ENCODE measurements at regions not wholly inside any gene's neighbourhood (a gene's known extent, or its start where the extent isn't known, plus 50 kb on each side); places are given as distances from the start of the nearest gene placed in this dataset.

DNA sequence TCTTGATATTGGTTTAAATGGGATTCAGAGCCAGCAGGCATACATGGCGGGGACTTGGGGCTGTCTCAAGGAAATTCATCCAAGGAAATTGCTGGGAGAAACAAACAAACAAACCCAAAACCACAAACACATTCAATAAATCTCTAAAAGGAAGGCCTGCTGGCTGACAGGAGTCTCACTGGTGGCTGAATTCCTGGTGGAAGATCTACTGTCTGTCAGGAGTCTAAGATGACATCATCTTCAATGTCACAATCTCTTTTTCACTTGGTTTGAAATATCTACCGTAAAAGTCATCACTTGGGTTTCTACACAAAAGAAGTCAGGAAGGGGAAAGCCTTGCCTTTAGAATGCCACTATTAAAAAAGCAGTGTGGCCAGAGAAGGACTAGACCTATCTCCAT is 87.9 kb downstream of the KLF5 start:
- intact Hi-C loops (cut with micrococcal nuclease), result no loop called here
- TF ChIP-seq, protein P1, sequence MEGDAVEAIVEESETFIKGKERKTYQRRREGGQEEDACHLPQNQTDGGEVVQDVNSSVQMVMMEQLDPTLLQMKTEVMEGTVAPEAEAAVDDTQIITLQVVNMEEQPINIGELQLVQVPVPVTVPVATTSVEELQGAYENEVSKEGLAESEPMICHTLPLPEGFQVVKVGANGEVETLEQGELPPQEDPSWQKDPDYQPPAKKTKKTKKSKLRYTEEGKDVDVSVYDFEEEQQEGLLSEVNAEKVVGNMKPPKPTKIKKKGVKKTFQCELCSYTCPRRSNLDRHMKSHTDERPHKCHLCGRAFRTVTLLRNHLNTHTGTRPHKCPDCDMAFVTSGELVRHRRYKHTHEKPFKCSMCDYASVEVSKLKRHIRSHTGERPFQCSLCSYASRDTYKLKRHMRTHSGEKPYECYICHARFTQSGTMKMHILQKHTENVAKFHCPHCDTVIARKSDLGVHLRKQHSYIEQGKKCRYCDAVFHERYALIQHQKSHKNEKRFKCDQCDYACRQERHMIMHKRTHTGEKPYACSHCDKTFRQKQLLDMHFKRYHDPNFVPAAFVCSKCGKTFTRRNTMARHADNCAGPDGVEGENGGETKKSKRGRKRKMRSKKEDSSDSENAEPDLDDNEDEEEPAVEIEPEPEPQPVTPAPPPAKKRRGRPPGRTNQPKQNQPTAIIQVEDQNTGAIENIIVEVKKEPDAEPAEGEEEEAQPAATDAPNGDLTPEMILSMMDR (IDR thresholded peaks at IDR 0.05), result no peak

DNA sequence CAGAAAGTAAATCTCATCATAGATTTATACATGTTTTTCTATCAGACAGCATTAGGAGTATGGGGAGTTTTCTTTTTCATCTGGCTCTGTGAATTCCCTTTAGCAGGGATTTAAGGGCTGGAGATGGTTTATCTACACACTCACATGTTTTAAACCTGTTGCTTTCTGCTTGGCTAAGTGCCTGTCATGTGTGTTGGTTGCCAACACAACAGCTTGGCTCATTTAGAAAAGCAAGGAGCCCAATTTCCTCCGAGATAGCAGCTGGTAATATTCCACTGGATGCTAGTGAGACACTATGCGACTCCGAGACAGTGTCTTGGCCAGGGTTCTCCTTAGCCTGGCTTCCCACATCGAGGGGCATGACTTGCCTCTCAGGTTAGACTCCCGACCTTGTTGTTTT is 83.3 kb downstream of the KLF5 start:
- Mint-ChIP-seq H3K27ac (no peak overlapping the region), H3K9me3 (no peaks in the 10 kb centered on the region), H3K4me3 (no peak overlapping the region), H3K4me1 (no peaks in the 10 kb centered on the region), H3K27me3 (peaks cover 2% of the 10 kb centered on the region), H3K36me3 (ENCODE audit: low read depth) (no peaks in the 10 kb centered on the region)
- POLR2A ChIA-PET, result interaction anchor here (0.6 kb wide), 1 partner anchor 13 kb away, joined by 3 read pairs; no protein-coding TSS in a partner anchor
- CTCF ChIA-PET, result no interaction called here
- ATAC-seq (ENCODE audit: low read depth) (no peak), DNase-seq (no peak)
- TF ChIP-seq, protein P1 (IDR thresholded peaks at IDR 0.05), result no peak
- intact Hi-C loops (cut with micrococcal nuclease), result no loop called here

More for the DNA sequence above, 87.9 kb downstream of the KLF5 start:
- DNase-seq (no peak), ATAC-seq (ENCODE audit: low read depth) (no peak)
- Mint-ChIP-seq H3K4me1 (no peaks in the 10 kb centered on the region), H3K9me3 (no peaks in the 10 kb centered on the region), H3K36me3 (ENCODE audit: low read depth) (no peaks in the 10 kb centered on the region), H3K4me3 (no peak overlapping the region), H3K27ac (no peak overlapping the region), H3K27me3 (peaks cover 2% of the 10 kb centered on the region)
- CTCF ChIA-PET, result no interaction called here
- POLR2A ChIA-PET, result no interaction called here

DNA sequence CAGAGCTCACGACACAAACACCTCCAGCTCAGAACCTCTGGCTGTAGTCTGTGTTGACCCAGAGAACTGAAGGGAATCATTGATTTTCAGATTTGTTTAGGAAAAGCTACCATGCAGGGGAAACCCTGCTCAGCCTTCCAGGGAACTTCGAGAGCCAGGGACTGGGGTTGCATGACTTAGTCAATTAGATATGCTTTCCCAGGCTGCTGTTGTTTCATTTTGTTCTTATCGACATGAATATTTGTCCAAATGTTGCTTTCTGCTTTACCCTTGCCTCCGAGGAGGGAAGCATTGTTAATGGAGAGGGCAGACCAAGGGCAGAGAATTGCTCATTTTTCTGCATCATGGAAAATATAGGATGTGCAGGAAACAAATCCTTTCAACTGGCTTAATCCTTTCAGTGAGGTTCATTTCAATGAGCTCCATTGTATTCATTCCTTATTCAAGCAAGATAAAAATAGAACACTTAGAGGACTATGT is 82.5 kb downstream of the KLF5 start:
- ChIA-PET POLR2A (no interaction called here), CTCF (no interaction called here)
- no peak for ATAC-seq (ENCODE audit: low read depth)
- Mint-ChIP-seq H3K4me3 (no peak overlapping the region), H3K9me3 (no peaks in the 10 kb centered on the region), H3K4me1 (no peaks in the 10 kb centered on the region), H3K36me3 (ENCODE audit: low read depth) (no peaks in the 10 kb centered on the region), H3K27me3 (peaks cover 2% of the 10 kb centered on the region), H3K27ac (no peak overlapping the region)
- no peak for DNase-seq
- TF ChIP-seq, protein P1 (IDR thresholded peaks at IDR 0.05), result no peak
- intact Hi-C loops (cut with micrococcal nuclease), result no loop called here

DNA sequence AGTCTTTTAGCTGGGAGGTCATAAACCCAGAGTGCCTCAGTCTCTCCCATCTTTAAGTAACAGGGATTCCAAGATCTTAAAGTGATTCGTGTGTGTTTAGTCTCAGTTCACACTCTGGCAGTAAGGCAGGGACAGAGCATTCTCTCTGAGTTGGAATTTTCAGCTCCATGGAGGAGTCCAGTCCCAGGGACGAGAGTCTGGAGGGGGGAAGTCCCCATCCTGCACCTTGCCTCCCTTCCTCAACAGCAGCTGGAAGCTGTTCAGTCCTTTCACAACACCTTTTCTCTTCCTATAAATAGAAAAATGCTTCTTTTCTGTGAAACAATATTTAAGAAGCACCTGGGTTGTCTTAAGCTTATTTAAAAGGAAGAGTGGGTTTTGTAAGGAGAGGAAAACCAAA is 82.0 kb downstream of the KLF5 start:
- H3K36me3 Mint-ChIP-seq (ENCODE audit: low read depth), result no peaks in the 10 kb centered on the region
- H3K27ac Mint-ChIP-seq, result no peak overlapping the region
- TF ChIP-seq, protein P1 (IDR thresholded peaks at IDR 0.05), result no peak
- POLR2A ChIA-PET, result no interaction called here
- no peak overlapping the region for H3K4me3 Mint-ChIP-seq
- no peak for ATAC-seq (ENCODE audit: low read depth)
- peaks cover 2% of the 10 kb centered on the region for H3K27me3 Mint-ChIP-seq
- H3K4me1 Mint-ChIP-seq, result no peaks in the 10 kb centered on the region
- CTCF ChIA-PET, result no interaction called here
- H3K9me3 Mint-ChIP-seq, result no peaks in the 10 kb centered on the region
- intact Hi-C loops (cut with micrococcal nuclease), result no loop called here
- DNase-seq, result no peak

DNA sequence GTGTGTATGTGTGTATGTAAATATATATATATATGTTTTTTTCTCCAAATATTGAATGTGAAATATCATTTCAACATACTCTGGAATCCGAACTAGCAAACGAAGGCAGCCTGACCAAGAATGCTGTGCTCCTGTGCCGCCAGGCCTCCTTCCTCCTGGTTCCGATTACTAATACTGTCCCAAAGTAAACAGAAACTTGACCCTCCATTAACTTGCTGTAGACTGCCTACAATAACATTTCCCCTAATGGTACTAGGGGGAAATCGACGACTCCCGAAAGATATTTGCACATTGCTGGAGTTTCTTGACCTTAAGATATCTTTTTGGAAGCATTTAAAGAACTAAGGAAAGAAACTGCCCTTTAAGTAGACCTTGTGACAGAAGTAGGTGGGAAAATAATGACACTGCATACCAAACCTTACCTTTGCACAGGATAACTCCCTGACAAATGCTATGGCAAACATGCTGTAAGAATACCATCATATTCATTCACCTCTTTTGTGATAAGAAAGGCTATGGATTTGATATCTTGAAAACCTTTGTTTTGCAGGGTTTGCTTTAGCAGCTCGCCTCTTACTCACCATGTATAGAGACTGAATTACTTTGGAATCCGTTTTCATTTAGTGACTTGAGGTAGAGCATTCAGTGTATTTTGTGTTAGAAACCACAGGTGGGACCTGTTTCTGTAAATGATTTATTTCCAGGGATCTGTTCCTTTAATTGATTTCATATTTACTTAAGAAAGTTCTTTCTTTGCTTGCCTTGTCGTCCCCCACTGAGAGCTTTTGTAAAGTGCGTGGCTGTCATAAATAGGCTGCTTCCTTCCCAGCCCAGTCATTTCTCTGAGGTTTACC is 80.1 kb downstream of the KLF5 start:
- no peak overlapping the region for H3K27ac Mint-ChIP-seq
- POLR2A ChIA-PET, result no interaction called here
- no peaks in the 10 kb centered on the region for H3K36me3 Mint-ChIP-seq (ENCODE audit: low read depth)
- ATAC-seq (ENCODE audit: low read depth) (no peak), DNase-seq (no peak)
- H3K27me3 Mint-ChIP-seq, result peaks cover 2% of the 10 kb centered on the region
- no peaks in the 10 kb centered on the region for H3K9me3 Mint-ChIP-seq
- H3K4me3 Mint-ChIP-seq, result no peak overlapping the region
- intact Hi-C loops (cut with micrococcal nuclease), result no loop called here
- H3K4me1 Mint-ChIP-seq, result no peaks in the 10 kb centered on the region
- TF ChIP-seq, protein P1 (IDR thresholded peaks at IDR 0.05), result no peak
- CTCF ChIA-PET, result no interaction called here

Measured in activated B cell treated with CpG ODN at 0.5 μM for 24 hours (primary cell).